ENCODE measurements at regions not wholly inside any gene's neighbourhood (a gene's known extent, or its start where the extent isn't known, plus 50 kb on each side); places are given as distances from the start of the nearest gene placed in this dataset.

DNA sequence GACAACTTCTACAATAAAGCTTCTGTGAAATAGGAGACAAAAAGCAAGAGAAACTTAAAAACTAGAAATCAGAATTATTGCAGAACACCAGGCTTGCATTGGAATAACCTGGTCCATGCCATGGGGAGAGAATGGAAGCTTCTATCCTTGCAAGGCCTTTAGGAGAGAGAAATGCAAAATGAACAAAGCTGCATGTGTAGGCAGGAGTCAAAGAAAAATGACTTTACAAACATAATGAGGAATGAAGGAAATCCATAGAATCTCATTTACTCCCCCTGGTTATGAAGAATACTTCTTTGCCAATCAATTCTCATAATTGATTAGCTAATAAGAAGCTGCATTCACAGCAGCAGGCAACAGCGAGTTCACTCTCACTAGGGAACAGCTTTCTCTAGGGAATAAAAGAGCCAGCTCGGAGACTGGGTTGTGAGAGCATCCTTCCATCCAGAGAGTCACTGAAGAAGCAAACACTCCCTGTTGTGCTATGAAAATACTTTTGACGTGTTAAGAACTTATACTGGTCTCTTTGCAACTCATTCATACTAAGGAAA lies 235.9 kb upstream of the LRATD1 start:
- TF ChIP-seq, protein P1, sequence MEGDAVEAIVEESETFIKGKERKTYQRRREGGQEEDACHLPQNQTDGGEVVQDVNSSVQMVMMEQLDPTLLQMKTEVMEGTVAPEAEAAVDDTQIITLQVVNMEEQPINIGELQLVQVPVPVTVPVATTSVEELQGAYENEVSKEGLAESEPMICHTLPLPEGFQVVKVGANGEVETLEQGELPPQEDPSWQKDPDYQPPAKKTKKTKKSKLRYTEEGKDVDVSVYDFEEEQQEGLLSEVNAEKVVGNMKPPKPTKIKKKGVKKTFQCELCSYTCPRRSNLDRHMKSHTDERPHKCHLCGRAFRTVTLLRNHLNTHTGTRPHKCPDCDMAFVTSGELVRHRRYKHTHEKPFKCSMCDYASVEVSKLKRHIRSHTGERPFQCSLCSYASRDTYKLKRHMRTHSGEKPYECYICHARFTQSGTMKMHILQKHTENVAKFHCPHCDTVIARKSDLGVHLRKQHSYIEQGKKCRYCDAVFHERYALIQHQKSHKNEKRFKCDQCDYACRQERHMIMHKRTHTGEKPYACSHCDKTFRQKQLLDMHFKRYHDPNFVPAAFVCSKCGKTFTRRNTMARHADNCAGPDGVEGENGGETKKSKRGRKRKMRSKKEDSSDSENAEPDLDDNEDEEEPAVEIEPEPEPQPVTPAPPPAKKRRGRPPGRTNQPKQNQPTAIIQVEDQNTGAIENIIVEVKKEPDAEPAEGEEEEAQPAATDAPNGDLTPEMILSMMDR (IDR thresholded peaks at IDR 0.05) = no peak
- TF ChIP-seq POLR2A (IDR thresholded peaks at IDR 0.05) = no peak

Data from Peyer's patch (tissue), 4 donors.